ENCODE measurements at regions not wholly inside any gene's neighbourhood (a gene's known extent, or its start where the extent isn't known, plus 50 kb on each side); places are given as distances from the start of the nearest gene placed in this dataset.

GRCh38 chr9:113660196-113660595 is 196.7 kb downstream of the RGS3 start:
- TF ChIP-seq EZH2 (optimal IDR thresholded peaks at IDR 0.05; ENCODE audit: low read depth, low read length) (no peak), EZH2phosphoT487 (IDR thresholded peaks at IDR 0.05; ENCODE audit: low read length) (no peak), CTCF (IDR thresholded peaks at IDR 0.05; ENCODE audit: low read length) (no peak)
- Histone ChIP-seq H3K9me2 (replicated peaks; ENCODE audit: insufficient read depth, low read length) (no peaks in the 10 kb centered on the region), H3K9ac (ENCODE audit: low read length) (no peak overlapping the region), H3K79me2 (ENCODE audit: low read length) (no peaks in the 10 kb centered on the region), H2AFZ (ENCODE audit: low read length) (no peak overlapping the region), H4K20me1 (ENCODE audit: insufficient read depth, low read length) (no peaks in the 10 kb centered on the region), H3K4me1 (ENCODE audit: low read length) (no peaks in the 10 kb centered on the region), H3K9me3 (replicated peaks; ENCODE audit: insufficient read depth, low read length) (no peaks in the 10 kb centered on the region), H3K27ac (ENCODE audit: low read length) (no peak overlapping the region), H3K36me3 (replicated peaks; ENCODE audit: insufficient read depth, low read length) (no peaks in the 10 kb centered on the region), H3F3A (ENCODE audit: insufficient read depth, low read length) (no peaks in the 10 kb centered on the region), H3K27me3 (replicated peaks; ENCODE audit: insufficient read depth, low read length) (0 out of 2 replicates have a peak, but pooled peaks cover 4% of the 10 kb centered on the region), H3K4me3 (ENCODE audit: low read length) (no peak overlapping the region), H3K4me2 (ENCODE audit: low read depth, low read length) (no peak overlapping the region)
- no peak for DNase-seq

GRCh38 chr9:113661074-113661473 is 197.5 kb downstream of the RGS3 start:
- H3K4me1 ChIP-seq (ENCODE audit: low read length): no peaks in the 10 kb centered on the region
- no peak overlapping the region for H3K9ac ChIP-seq (ENCODE audit: low read length)
- 0 out of 2 replicates have a peak, but pooled peaks cover 4% of the 10 kb centered on the region for H3K27me3 ChIP-seq (replicated peaks; ENCODE audit: insufficient read depth, low read length)
- H3K79me2 ChIP-seq (ENCODE audit: low read length): no peaks in the 10 kb centered on the region
- H3F3A ChIP-seq (ENCODE audit: insufficient read depth, low read length): no peaks in the 10 kb centered on the region
- H3K27ac ChIP-seq (ENCODE audit: low read length): no peak overlapping the region
- no peak overlapping the region for H3K4me2 ChIP-seq (ENCODE audit: low read depth, low read length)
- no peaks in the 10 kb centered on the region for H3K9me3 ChIP-seq (replicated peaks; ENCODE audit: insufficient read depth, low read length)
- H3K4me3 ChIP-seq (ENCODE audit: low read length): no peak overlapping the region
- H2AFZ ChIP-seq (ENCODE audit: low read length): no peak overlapping the region
- TF ChIP-seq EZH2 (optimal IDR thresholded peaks at IDR 0.05; ENCODE audit: low read depth, low read length): no peak
- TF ChIP-seq EZH2phosphoT487 (IDR thresholded peaks at IDR 0.05; ENCODE audit: low read length): no peak
- H3K9me2 ChIP-seq (replicated peaks; ENCODE audit: insufficient read depth, low read length): no peaks in the 10 kb centered on the region
- no peaks in the 10 kb centered on the region for H3K36me3 ChIP-seq (replicated peaks; ENCODE audit: insufficient read depth, low read length)
- H4K20me1 ChIP-seq (ENCODE audit: insufficient read depth, low read length): no peaks in the 10 kb centered on the region
- DNase-seq: no peak

GRCh38 chr9:113664181-113664875 is 200.8 kb downstream of the RGS3 start:
- Histone ChIP-seq H3K4me1 (ENCODE audit: low read length) (no peaks in the 10 kb centered on the region), H3K9me2 (replicated peaks; ENCODE audit: insufficient read depth, low read length) (no peaks in the 10 kb centered on the region), H3F3A (ENCODE audit: insufficient read depth, low read length) (no peaks in the 10 kb centered on the region), H3K4me3 (ENCODE audit: low read length) (no peak overlapping the region), H3K27me3 (replicated peaks; ENCODE audit: insufficient read depth, low read length) (0 out of 2 replicates have a peak, but pooled peaks cover 4% of the 10 kb centered on the region), H3K4me2 (ENCODE audit: low read depth, low read length) (no peak overlapping the region), H2AFZ (ENCODE audit: low read length) (no peak overlapping the region), H4K20me1 (ENCODE audit: insufficient read depth, low read length) (no peaks in the 10 kb centered on the region), H3K9ac (ENCODE audit: low read length) (no peak overlapping the region), H3K79me2 (ENCODE audit: low read length) (no peaks in the 10 kb centered on the region), H3K27ac (ENCODE audit: low read length) (no peak overlapping the region), H3K36me3 (replicated peaks; ENCODE audit: insufficient read depth, low read length) (no peaks in the 10 kb centered on the region), H3K9me3 (replicated peaks; ENCODE audit: insufficient read depth, low read length) (no peaks in the 10 kb centered on the region)
- TF ChIP-seq EZH2phosphoT487 (IDR thresholded peaks at IDR 0.05; ENCODE audit: low read length) (no peak), CTCF (IDR thresholded peaks at IDR 0.05; ENCODE audit: low read length) (no peak), EZH2 (optimal IDR thresholded peaks at IDR 0.05; ENCODE audit: low read depth, low read length) (no peak)
- no peak for DNase-seq

GRCh38 chr9:113665064-113665463 is 201.5 kb downstream of the RGS3 start:
- H3K4me1 ChIP-seq (ENCODE audit: low read length): no peaks in the 10 kb centered on the region
- H3K9me2 ChIP-seq (replicated peaks; ENCODE audit: insufficient read depth, low read length): no peaks in the 10 kb centered on the region
- H3K9ac ChIP-seq (ENCODE audit: low read length): no peak overlapping the region
- H3K27me3 ChIP-seq (replicated peaks; ENCODE audit: insufficient read depth, low read length): no peaks in the 10 kb centered on the region
- no peak overlapping the region for H3K4me2 ChIP-seq (ENCODE audit: low read depth, low read length)
- DNase-seq: no peak
- H3F3A ChIP-seq (ENCODE audit: insufficient read depth, low read length): no peaks in the 10 kb centered on the region
- no peaks in the 10 kb centered on the region for H4K20me1 ChIP-seq (ENCODE audit: insufficient read depth, low read length)
- no peak overlapping the region for H2AFZ ChIP-seq (ENCODE audit: low read length)
- no peak for TF ChIP-seq EZH2phosphoT487 (IDR thresholded peaks at IDR 0.05; ENCODE audit: low read length)
- no peak for TF ChIP-seq EZH2 (optimal IDR thresholded peaks at IDR 0.05; ENCODE audit: low read depth, low read length)
- TF ChIP-seq CTCF (IDR thresholded peaks at IDR 0.05; ENCODE audit: low read length): no peak
- H3K27ac ChIP-seq (ENCODE audit: low read length): no peak overlapping the region
- no peaks in the 10 kb centered on the region for H3K36me3 ChIP-seq (replicated peaks; ENCODE audit: insufficient read depth, low read length)
- no peaks in the 10 kb centered on the region for H3K9me3 ChIP-seq (replicated peaks; ENCODE audit: insufficient read depth, low read length)
- H3K4me3 ChIP-seq (ENCODE audit: low read length): no peak overlapping the region
- H3K79me2 ChIP-seq (ENCODE audit: low read length): no peaks in the 10 kb centered on the region

Data from MM.1S (cell line).